ENCODE measurements at regions not wholly inside any gene's neighbourhood (a gene's known extent, or its start where the extent isn't known, plus 50 kb on each side); places are given as distances from the start of the nearest gene placed in this dataset.

- TF ChIP-seq CTCF (conservative IDR thresholded peaks at IDR 0.05) (no peak), EZH2 (IDR thresholded peaks at IDR 0.05; ENCODE audit: low read depth) (no peak)
- ChIA-PET CTCF (no interaction called here), POLR2A (ENCODE audit: unreplicated experiment) (no interaction called here)
- Histone ChIP-seq H3K36me3 (ENCODE audit: low read depth) (no peaks in the 10 kb centered on the region), H3K4me2 (no peak overlapping the region), H3K4me3 (no peak overlapping the region), H3K9me3 (ENCODE audit: insufficient read depth, low read depth) (no peaks in the 10 kb centered on the region), H3K27me3 (ENCODE audit: insufficient read depth, low read depth) (no peaks in the 10 kb centered on the region), H2AFZ (no peak overlapping the region), H3F3A (ENCODE audit: insufficient read depth, low read depth) (no peaks in the 10 kb centered on the region), H3K27ac (no peak overlapping the region), H3K4me1 (replicated peaks; ENCODE audit: insufficient read depth) (no peaks in the 10 kb centered on the region), H4K20me1 (ENCODE audit: insufficient read depth) (no peaks in the 10 kb centered on the region), H3K9me2 (ENCODE audit: insufficient read depth) (no peaks in the 10 kb centered on the region), H3K79me2 (ENCODE audit: low read depth) (no peaks in the 10 kb centered on the region)
- intact Hi-C loops (cut with micrococcal nuclease; ENCODE audit: unreplicated experiment): no loop called here
- no peak for DNase-seq
- no TSS peak for BruUV-seq (replicated peaks)
Observed at GRCh38 chr4:120509222-120509621, 413.3 kb downstream of the PRDM5 start.

- Histone ChIP-seq H3K27ac (no peak overlapping the region), H3F3A (ENCODE audit: insufficient read depth, low read depth) (no peaks in the 10 kb centered on the region), H2AFZ (no peak overlapping the region), H3K4me2 (no peak overlapping the region), H3K36me3 (ENCODE audit: low read depth) (no peaks in the 10 kb centered on the region), H3K4me1 (replicated peaks; ENCODE audit: insufficient read depth) (no peaks in the 10 kb centered on the region), H3K4me3 (no peak overlapping the region), H4K20me1 (ENCODE audit: insufficient read depth) (no peaks in the 10 kb centered on the region), H3K27me3 (ENCODE audit: insufficient read depth, low read depth) (no peaks in the 10 kb centered on the region), H3K9me3 (ENCODE audit: insufficient read depth, low read depth) (no peaks in the 10 kb centered on the region), H3K9me2 (ENCODE audit: insufficient read depth) (no peaks in the 10 kb centered on the region), H3K79me2 (ENCODE audit: low read depth) (no peaks in the 10 kb centered on the region)
- BruUV-seq (replicated peaks): no TSS peak
- CTCF ChIA-PET: no interaction called here
- DNase-seq: no peak
- POLR2A ChIA-PET (ENCODE audit: unreplicated experiment): no interaction called here
- intact Hi-C loops (cut with micrococcal nuclease; ENCODE audit: unreplicated experiment): no loop called here
- TF ChIP-seq CTCF (conservative IDR thresholded peaks at IDR 0.05) (no peak), EZH2 (IDR thresholded peaks at IDR 0.05; ENCODE audit: low read depth) (no peak)
Observed at GRCh38 chr4:120508036-120508435, 414.5 kb downstream of the PRDM5 start.

GRCh38 chr4:120506536-120506935 lies 416.0 kb downstream of the PRDM5 start:
- TF ChIP-seq CTCF (conservative IDR thresholded peaks at IDR 0.05) (no peak), EZH2 (IDR thresholded peaks at IDR 0.05; ENCODE audit: low read depth) (no peak)
- Histone ChIP-seq H3K36me3 (ENCODE audit: low read depth) (no peaks in the 10 kb centered on the region), H3K9me2 (ENCODE audit: insufficient read depth) (no peaks in the 10 kb centered on the region), H3K9me3 (ENCODE audit: insufficient read depth, low read depth) (no peaks in the 10 kb centered on the region), H4K20me1 (ENCODE audit: insufficient read depth) (no peaks in the 10 kb centered on the region), H3K27ac (no peak overlapping the region), H3K79me2 (ENCODE audit: low read depth) (no peaks in the 10 kb centered on the region), H3K27me3 (ENCODE audit: insufficient read depth, low read depth) (no peaks in the 10 kb centered on the region), H3K4me1 (replicated peaks; ENCODE audit: insufficient read depth) (no peaks in the 10 kb centered on the region), H3F3A (ENCODE audit: insufficient read depth, low read depth) (no peaks in the 10 kb centered on the region), H3K4me2 (no peak overlapping the region), H2AFZ (no peak overlapping the region), H3K4me3 (no peak overlapping the region)
- intact Hi-C loops (cut with micrococcal nuclease; ENCODE audit: unreplicated experiment): no loop called here
- DNase-seq: no peak
- no TSS peak for BruUV-seq (replicated peaks)
- ChIA-PET POLR2A (ENCODE audit: unreplicated experiment) (no interaction called here), CTCF (no interaction called here)
